ENCODE measurements at regions not wholly inside any gene's neighbourhood (a gene's known extent, or its start where the extent isn't known, plus 50 kb on each side); places are given as distances from the start of the nearest gene placed in this dataset.

DNA sequence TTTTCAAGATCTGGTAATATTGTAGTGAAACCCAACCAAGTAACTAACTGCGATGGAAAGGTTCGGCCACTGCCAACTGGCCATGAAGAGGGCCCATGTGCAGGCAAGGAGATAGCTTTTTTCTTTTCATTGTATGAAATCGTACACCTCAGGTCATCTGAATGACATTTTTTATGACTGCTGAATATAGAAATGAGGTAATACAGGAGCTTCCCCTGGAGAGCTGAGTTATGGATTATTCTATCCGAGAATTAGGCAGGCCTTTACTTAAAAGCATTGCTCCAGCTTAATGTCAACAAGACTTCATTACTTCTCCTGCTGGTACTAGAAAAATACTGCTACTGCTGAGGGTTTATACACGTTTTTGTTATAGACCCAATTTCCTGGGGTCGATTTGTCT is 1215.6 kb downstream of the EFNB2 start:
- TF ChIP-seq POLR2A (IDR thresholded peaks at IDR 0.05) = no peak
- TF ChIP-seq, protein P1, sequence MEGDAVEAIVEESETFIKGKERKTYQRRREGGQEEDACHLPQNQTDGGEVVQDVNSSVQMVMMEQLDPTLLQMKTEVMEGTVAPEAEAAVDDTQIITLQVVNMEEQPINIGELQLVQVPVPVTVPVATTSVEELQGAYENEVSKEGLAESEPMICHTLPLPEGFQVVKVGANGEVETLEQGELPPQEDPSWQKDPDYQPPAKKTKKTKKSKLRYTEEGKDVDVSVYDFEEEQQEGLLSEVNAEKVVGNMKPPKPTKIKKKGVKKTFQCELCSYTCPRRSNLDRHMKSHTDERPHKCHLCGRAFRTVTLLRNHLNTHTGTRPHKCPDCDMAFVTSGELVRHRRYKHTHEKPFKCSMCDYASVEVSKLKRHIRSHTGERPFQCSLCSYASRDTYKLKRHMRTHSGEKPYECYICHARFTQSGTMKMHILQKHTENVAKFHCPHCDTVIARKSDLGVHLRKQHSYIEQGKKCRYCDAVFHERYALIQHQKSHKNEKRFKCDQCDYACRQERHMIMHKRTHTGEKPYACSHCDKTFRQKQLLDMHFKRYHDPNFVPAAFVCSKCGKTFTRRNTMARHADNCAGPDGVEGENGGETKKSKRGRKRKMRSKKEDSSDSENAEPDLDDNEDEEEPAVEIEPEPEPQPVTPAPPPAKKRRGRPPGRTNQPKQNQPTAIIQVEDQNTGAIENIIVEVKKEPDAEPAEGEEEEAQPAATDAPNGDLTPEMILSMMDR (IDR thresholded peaks at IDR 0.05) = no peak

Data from thyroid gland (tissue), 4 donors.